Esophagus muscularis mucosa (tissue), 3 donors: ENCODE measurements at regions not wholly inside any gene's neighbourhood (a gene's known extent, or its start where the extent isn't known, plus 50 kb on each side); places are given as distances from the start of the nearest gene placed in this dataset.

Experiments used
- POLR2A ChIP-seq: fragments of 450-650 bp; IDR thresholded peaks from one replicate; pipeline ENCODE4 v1.6.1; 2017; ENCODE audit warnings: antibody characterized with exemption, moderate library complexity, mild to moderate bottlenecking, low read depth
- POLR2AphosphoS5 ChIP-seq, 2 donors: sonication (generic); formaldehyde crosslinking; IDR thresholded peaks; one replicate each; pipeline ENCODE4 v1.6.1; 2017; ENCODE audit warnings: antibody characterized with exemption in 2 of 2
- TF ChIP-seq, protein P1 (sequence below), 3 experiments: fragments of 200-600 bp in 2 of 3; fragments of 450-650 bp in 1 of 3; sonication (generic) in 2 of 3; IDR thresholded peaks; one replicate each; pipeline ENCODE4 v1.5.1; 2017 to 2019; ENCODE audit warnings: antibody characterized with exemption in 3 of 3, mild to moderate bottlenecking in 2 of 3, moderate library complexity in 1 of 3

DNA sequence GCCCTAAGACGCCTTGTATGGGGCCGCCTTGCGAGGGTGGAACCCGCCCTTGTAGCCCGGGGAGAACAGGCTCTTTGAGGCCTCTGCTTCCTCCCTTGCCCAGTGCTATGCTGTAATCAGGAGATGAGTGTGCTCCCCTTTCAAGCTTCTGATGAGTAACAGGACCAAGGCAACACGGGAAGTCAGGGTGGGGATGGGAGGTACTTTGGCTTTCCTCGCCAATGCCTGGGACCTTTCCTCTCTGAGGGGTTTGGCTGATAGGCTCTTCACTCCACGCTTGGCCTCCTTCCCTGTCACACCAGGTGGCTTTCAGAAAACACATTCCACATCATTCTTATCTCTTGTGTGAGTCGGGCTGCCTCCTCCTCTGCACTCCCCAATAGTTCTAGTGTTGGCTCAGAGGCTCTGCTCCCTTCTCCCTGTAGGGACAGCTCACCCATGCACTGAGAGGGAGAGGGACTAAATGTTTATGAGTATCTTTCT lies 223.7 kb upstream of the TRIB2 start:
- TF ChIP-seq, protein P1, sequence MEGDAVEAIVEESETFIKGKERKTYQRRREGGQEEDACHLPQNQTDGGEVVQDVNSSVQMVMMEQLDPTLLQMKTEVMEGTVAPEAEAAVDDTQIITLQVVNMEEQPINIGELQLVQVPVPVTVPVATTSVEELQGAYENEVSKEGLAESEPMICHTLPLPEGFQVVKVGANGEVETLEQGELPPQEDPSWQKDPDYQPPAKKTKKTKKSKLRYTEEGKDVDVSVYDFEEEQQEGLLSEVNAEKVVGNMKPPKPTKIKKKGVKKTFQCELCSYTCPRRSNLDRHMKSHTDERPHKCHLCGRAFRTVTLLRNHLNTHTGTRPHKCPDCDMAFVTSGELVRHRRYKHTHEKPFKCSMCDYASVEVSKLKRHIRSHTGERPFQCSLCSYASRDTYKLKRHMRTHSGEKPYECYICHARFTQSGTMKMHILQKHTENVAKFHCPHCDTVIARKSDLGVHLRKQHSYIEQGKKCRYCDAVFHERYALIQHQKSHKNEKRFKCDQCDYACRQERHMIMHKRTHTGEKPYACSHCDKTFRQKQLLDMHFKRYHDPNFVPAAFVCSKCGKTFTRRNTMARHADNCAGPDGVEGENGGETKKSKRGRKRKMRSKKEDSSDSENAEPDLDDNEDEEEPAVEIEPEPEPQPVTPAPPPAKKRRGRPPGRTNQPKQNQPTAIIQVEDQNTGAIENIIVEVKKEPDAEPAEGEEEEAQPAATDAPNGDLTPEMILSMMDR (IDR thresholded peaks at IDR 0.05), result no peak
- no peak for TF ChIP-seq POLR2AphosphoS5 (IDR thresholded peaks at IDR 0.05)
- TF ChIP-seq POLR2A, result no peak
